Cardiac muscle cell (in vitro differentiated cells and primary cell): ENCODE measurements at regions not wholly inside any gene's neighbourhood (a gene's known extent, or its start where the extent isn't known, plus 50 kb on each side); places are given as distances from the start of the nearest gene placed in this dataset.

ENCODE experiments used
- DNase-seq, 2 donors: peaks; one replicate each; pipeline versions ENCODE4 v3.0.0 to v3.0.0-alpha.2; 2010 to 2017; ENCODE audit warnings: low read depth in 1 of 2, low spot score in 1 of 2
- H3K27ac ChIP-seq: fragments of 200-600 bp; sonication (generic); 2 replicates; pipeline ENCODE4 v1.5.1; 2016
- H3K27me3 ChIP-seq: fragments of 200-600 bp; sonication (generic); 2 replicates; pipeline ENCODE4 v1.6.0; 2016; ENCODE audit warnings: control low read depth
- H3K36me3 ChIP-seq: fragments of 200-600 bp; sonication (generic); 2 replicates; pipeline ENCODE4 v1.5.1; 2016; ENCODE audit warnings: control low read depth
- H3K4me1 ChIP-seq: fragments of 200-600 bp; sonication (generic); 2 replicates; pipeline ENCODE4 v1.8.1; 2017; ENCODE audit warnings: low read depth, mild to moderate bottlenecking, mixed run types
- H3K4me3 ChIP-seq: fragments of 200-600 bp; sonication (generic); 2 replicates; pipeline ENCODE4 v1.5.1; 2016; ENCODE audit warnings: mild to moderate bottlenecking
- H3K9me3 ChIP-seq: fragments of 200-600 bp; sonication (generic); 2 replicates; pipeline ENCODE4 v1.5.1; 2017; ENCODE audit warnings: low read depth, mild to moderate bottlenecking, control low read depth
- TF ChIP-seq, protein P1 (sequence below): IDR thresholded peaks from 2 replicates; pipeline ENCODE4 v1.5.1; 2012; ENCODE audit warnings: low read depth, mild to moderate bottlenecking, low read length

DNA sequence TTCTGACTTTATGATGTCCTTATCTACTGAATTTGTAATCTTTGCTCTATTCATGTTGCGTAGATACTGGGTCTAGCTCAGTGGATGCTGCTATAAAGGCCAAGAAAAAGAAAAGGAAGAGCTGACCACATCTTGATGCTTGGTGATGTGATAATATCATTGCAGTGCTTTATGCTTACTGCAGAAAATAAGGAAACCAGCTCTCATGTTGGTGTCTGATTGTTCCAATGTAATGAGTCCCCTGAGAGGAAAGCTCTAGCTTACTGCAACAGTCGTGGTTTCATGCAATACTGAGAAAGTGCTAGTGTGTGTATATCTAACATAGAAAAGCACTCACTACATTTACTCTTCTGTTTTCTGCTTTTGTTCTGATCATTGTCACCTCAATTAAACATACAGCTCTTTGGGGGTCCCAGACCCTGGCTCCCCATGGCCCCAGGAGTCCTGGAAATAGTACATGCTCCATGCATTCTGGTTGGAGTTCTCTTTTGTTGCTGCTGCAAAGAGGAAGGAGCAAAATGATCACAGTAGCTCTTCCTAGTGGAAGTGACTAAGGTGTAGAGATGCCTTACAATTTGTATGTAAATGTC lies 338.8 kb downstream of the CYRIA start:
- TF ChIP-seq, protein P1, sequence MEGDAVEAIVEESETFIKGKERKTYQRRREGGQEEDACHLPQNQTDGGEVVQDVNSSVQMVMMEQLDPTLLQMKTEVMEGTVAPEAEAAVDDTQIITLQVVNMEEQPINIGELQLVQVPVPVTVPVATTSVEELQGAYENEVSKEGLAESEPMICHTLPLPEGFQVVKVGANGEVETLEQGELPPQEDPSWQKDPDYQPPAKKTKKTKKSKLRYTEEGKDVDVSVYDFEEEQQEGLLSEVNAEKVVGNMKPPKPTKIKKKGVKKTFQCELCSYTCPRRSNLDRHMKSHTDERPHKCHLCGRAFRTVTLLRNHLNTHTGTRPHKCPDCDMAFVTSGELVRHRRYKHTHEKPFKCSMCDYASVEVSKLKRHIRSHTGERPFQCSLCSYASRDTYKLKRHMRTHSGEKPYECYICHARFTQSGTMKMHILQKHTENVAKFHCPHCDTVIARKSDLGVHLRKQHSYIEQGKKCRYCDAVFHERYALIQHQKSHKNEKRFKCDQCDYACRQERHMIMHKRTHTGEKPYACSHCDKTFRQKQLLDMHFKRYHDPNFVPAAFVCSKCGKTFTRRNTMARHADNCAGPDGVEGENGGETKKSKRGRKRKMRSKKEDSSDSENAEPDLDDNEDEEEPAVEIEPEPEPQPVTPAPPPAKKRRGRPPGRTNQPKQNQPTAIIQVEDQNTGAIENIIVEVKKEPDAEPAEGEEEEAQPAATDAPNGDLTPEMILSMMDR: no peak
- Histone ChIP-seq H3K4me1 (peaks cover 30% of the 10 kb centered on the region), H3K4me3 (no peak overlapping the region), H3K27ac (no peak overlapping the region), H3K9me3 (no peaks in the 10 kb centered on the region), H3K36me3 (no peaks in the 10 kb centered on the region), H3K27me3 (no peaks in the 10 kb centered on the region)
- DNase-seq: no peak

- H3K36me3 ChIP-seq: no peaks in the 10 kb centered on the region
- peaks cover 23% of the 10 kb centered on the region for H3K4me1 ChIP-seq
- H3K27ac ChIP-seq: no peak overlapping the region
- TF ChIP-seq, protein P1: no peak
- H3K27me3 ChIP-seq: no peaks in the 10 kb centered on the region
- no peaks in the 10 kb centered on the region for H3K9me3 ChIP-seq
- DNase-seq: no peak
- H3K4me3 ChIP-seq: no peak overlapping the region
These were observed 339.6 kb downstream of the CYRIA start for GRCh38 chr2:16325976-16326510.

- Histone ChIP-seq H3K9me3 (no peaks in the 10 kb centered on the region), H3K4me1 (peaks cover 15% of the 10 kb centered on the region), H3K36me3 (no peaks in the 10 kb centered on the region), H3K27ac (no peak overlapping the region), H3K4me3 (no peak overlapping the region), H3K27me3 (no peaks in the 10 kb centered on the region)
- DNase-seq: no peak
- TF ChIP-seq, protein P1: no peak
These were observed 340.3 kb downstream of the CYRIA start for GRCh38 chr2:16325016-16325975.

- TF ChIP-seq, protein P1: no peak
- Histone ChIP-seq H3K4me3 (no peak overlapping the region), H3K36me3 (no peaks in the 10 kb centered on the region), H3K4me1 (peaks cover 11% of the 10 kb centered on the region), H3K9me3 (no peaks in the 10 kb centered on the region), H3K27ac (no peak overlapping the region), H3K27me3 (no peaks in the 10 kb centered on the region)
- DNase-seq: no peak
These were observed 341.1 kb downstream of the CYRIA start for GRCh38 chr2:16324544-16324937.

DNA sequence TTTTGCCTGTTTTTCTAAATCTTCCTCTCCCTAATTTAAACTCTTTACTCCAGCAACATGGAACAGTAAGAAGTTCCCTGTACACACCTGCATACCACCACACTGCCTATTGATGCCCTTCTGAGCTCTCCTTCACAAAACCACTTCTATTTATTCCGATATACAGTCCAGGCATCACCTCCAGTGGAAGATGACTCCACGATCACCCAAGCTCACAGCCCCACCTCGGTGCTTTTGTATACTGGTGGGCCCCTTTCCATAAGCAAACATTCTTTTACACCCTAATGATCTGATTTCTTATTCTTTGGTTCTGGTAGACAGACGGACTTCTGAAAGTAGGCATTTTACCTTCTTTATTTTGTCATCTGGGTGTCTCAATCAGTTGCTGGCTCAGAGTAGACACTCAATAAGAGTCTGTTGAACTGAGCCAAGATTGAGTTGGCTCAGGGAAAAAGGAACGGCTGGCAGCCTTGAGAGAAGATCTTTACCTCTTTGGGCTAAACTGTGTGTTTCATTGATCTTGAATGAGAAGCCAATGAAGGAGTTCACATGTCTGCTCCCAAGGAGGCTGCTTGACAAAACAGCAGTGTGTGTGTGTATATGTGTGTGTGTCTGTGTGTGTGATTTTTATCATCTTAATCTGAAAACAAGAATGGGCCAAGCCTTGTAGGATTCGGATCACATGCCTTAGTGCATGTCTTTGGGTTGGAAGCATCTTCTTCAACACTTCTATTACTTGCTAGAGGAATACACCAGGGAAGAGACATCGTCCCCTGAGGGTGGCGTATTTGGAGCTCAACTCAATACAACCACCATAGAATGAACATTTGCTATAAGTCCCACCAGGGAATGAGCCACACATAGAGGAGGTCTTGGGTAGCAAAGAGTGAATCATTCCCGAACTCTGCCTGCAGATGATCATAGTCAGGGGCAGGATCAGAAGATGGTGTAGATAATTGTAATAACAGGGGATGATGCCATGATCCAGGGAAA lies 341.8 kb downstream of the CYRIA start:
- Histone ChIP-seq H3K4me3 (no peak overlapping the region), H3K27ac (no peak overlapping the region), H3K4me1 (peaks cover 11% of the 10 kb centered on the region), H3K27me3 (no peaks in the 10 kb centered on the region), H3K36me3 (no peaks in the 10 kb centered on the region), H3K9me3 (no peaks in the 10 kb centered on the region)
- TF ChIP-seq, protein P1: no peak
- DNase-seq: no peak
